Astrocyte of the cerebellum (primary cell): ENCODE measurements at regions not wholly inside any gene's neighbourhood (a gene's known extent, or its start where the extent isn't known, plus 50 kb on each side); places are given as distances from the start of the nearest gene placed in this dataset.
A peak's percentile ranks its signal among the peaks of the same experiment; 100 is the strongest.

Experiments
- DNase-seq: peaks from one replicate; pipeline ENCODE4 v3.0.0-alpha.2; 2011; ENCODE audit warnings: low read depth
- H3K4me3 ChIP-seq: 2 replicates; pipeline ENCODE4 v1.5.1; 2011; ENCODE audit warnings: mild to moderate bottlenecking, low read depth, low read length, moderate library complexity
- in situ Hi-C: cut with HindIII; loops from 2 replicates; pipeline ENCODE4 v1.10.0; 2017; ENCODE audit warnings: low sequenced_read_pairs
- TF ChIP-seq, protein P1 (sequence below): IDR thresholded peaks from 2 replicates; pipeline ENCODE4 v1.5.1; 2012; ENCODE audit warnings: low read length, low read depth, moderate library complexity, mild to moderate bottlenecking; ENCODE audit errors: missing control alignments

DNA sequence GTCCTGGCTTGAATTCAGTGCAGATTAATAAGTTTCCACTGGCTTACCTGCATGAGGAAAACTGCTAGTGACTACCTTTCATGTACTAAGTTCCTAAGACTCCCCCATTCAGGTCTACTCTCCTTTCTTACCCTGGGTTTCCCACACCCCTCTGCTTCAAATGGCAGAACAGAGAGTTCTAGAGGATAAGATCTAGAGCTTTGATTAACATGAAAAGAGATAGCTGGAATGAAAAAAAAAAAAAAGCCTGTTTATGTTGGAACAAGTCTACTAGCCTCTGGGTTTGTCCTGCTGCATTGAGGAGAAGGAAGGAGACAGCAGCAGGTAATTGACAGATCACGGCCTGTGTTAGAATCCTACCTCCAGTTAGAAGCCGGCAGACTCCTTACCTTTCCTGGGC, 201.4 kb upstream of the SOX4 start:
- no peak for DNase-seq
- H3K4me3 ChIP-seq: no peak overlapping the region
- TF ChIP-seq, protein P1, sequence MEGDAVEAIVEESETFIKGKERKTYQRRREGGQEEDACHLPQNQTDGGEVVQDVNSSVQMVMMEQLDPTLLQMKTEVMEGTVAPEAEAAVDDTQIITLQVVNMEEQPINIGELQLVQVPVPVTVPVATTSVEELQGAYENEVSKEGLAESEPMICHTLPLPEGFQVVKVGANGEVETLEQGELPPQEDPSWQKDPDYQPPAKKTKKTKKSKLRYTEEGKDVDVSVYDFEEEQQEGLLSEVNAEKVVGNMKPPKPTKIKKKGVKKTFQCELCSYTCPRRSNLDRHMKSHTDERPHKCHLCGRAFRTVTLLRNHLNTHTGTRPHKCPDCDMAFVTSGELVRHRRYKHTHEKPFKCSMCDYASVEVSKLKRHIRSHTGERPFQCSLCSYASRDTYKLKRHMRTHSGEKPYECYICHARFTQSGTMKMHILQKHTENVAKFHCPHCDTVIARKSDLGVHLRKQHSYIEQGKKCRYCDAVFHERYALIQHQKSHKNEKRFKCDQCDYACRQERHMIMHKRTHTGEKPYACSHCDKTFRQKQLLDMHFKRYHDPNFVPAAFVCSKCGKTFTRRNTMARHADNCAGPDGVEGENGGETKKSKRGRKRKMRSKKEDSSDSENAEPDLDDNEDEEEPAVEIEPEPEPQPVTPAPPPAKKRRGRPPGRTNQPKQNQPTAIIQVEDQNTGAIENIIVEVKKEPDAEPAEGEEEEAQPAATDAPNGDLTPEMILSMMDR: no peak
- in situ Hi-C loops: no loop called here

DNA sequence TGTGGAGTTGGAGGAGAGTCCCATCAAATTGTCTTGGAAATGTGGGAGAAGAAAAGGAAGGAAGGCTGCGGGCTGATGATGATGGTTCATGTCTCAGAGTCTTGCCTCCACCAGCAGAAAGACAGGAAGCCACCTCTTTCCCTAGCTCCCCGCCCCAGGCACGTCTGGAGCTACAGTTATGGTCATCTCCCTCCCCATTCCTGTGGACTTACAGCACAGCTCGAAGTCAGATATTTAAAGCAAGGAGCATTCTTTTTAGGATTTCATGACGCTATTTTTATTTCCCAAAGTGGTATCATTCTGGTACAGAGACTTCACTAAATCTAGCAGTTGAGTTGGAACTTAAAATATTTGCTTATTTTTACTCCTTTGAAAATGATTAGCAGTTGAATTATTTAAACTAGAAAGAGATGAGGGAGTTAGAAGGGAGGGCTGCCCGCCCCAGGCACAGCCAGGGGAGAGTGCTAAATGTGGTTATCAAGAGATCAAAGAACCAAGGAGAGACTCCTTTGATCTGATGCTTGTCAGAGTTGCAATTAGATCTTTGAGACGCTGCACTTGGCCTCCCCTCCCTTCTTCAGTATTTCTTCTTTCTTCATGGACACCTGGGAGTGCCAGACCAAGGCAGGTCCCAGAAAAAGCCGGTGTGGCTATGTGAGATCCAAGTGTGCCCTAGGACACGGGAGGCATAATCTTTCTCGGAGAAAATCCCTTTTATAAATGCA, 199.9 kb upstream of the SOX4 start:
- in situ Hi-C loops: no loop called here
- no peak for DNase-seq
- H3K4me3 ChIP-seq: no peak overlapping the region
- TF ChIP-seq, protein P1: no peak

DNA sequence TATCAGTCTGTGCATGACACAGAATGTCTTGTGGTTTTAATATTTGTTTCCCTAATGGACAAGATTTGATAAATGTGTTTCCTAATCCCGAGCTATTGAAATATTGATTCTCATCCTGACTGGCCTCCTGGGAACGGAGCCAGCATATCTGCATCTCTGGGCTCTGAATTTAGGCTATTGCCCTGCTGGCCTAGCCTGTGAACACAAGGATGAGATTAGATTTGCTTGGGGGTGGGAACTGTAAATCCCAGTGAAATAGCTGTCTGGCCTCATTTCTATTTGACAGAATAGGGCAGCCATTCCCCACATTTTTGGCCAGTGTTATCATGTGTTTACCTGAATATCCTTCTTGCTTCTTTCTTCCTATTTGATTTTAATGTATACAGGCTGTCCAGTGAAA, 198.4 kb upstream of the SOX4 start:
- H3K4me3 ChIP-seq: no peak overlapping the region
- in situ Hi-C loops: no loop called here
- TF ChIP-seq, protein P1: no peak
- DNase-seq: no peak

DNA sequence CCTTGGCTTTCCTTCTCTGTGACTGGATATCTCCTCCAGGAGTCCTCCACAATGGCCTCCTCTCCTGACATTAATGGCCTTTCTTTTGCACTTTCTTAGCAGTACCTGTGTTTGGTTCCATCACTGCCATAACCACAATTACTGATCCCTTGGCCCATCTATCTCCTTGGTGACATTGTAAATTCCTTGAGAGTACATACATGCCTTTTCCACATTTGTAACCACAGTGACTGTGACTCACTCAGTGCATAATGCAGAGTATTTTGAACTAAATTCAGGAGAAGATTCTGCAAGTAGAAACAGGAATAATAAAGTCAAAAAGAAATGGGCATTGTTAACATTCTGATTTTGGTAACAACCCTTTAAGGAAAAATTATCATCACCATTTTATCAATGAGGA, 197.2 kb upstream of the SOX4 start:
- DNase-seq: peak; percentile 53
- H3K4me3 ChIP-seq: no peak overlapping the region
- in situ Hi-C loops: no loop called here
- TF ChIP-seq, protein P1: no peak

DNA sequence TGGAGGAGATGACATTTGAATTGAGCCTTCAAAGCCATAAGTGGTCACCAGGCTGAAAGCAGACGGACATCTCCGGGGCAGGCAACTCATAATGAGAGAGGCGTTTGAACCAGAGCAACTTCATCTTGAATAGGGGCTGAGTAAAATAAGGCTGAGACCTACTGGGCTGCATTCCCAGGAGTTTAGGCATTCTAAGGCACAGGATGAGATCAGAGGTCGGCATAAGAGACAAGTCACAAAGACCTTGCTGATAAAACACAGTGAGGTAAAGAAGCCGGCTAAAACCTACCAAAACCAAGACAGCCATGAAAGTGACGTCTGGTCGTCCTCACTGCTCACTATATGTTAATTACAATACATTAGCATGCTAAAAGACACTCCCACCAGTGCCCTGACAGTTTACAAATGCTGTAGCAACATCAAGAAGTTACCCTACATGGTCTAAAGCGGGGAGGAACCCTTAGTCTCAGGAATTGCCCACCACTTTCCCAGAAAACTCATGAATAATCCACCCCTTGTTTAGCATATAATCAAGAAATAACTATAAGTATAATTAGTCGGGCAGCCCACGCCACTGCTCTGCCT, 194.7 kb upstream of the SOX4 start:
- H3K4me3 ChIP-seq: no peak overlapping the region
- DNase-seq: no peak
- TF ChIP-seq, protein P1: no peak
- in situ Hi-C loops: no loop called here

DNA sequence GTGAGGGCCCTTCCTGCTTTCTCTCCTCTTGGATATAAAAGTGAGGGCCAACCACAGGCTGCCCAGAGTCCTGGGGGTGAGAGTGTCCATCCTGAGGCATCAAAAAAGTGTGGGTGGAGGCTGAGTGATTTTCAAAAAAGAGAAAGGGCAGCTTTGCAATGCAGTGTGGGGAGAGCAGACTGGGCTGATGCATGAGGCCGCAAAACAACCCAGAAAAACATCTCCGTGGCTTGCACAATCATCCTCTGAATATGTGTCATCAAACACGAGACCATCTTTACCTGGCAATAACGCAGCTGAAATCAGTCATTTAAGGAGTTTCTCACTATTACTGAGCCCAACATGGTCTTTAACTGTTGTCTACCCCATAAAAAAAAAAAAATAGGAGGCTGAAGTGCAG, 191.2 kb upstream of the SOX4 start:
- in situ Hi-C loops: no loop called here
- no peak for DNase-seq
- TF ChIP-seq, protein P1: no peak
- no peak overlapping the region for H3K4me3 ChIP-seq
